ENCODE measurements at regions not wholly inside any gene's neighbourhood (a gene's known extent, or its start where the extent isn't known, plus 50 kb on each side); places are given as distances from the start of the nearest gene placed in this dataset.

DNA sequence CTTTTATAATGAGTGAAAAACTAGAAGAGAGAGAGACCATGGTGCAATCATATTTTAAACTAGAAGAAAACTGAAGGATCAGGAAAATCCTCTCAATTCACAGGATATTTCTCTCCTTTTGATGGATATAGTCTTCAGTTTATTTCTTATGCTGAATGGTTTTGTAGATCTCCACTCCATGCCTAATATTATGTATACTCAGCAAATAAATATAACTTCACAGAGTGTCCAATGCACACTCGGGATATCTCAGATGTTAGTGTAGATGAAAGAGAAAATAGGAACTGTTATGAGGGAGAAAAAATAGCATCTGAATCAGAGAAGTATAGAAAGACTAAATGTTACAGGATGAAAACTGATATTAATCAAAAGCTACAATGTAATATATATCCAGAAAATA lies 1324.5 kb upstream of the PIK3C3 start:
- no peak for DNase-seq
- 88 to 91% methylated on average over 1 of the region's 1 CpG for WGBS, 2 donors
- TF ChIP-seq POLR2AphosphoS5 (IDR thresholded peaks at IDR 0.05) (no peak), EP300 (IDR thresholded peaks at IDR 0.05) (no peak), CTCF (IDR thresholded peaks at IDR 0.05) (no peak), POLR2A (IDR thresholded peaks at IDR 0.05) (no peak)

GRCh38 chr18:40624959-40625358 lies 1330.1 kb upstream of the PIK3C3 start:
- no peak for ATAC-seq (ENCODE audit: low FRiP score in 2 of 2)
- DNase-seq: no peak
- no peak for TF ChIP-seq EP300 (IDR thresholded peaks at IDR 0.05)
- no peak for TF ChIP-seq CTCF (IDR thresholded peaks at IDR 0.05)
- no peak for TF ChIP-seq POLR2A (IDR thresholded peaks at IDR 0.05)
- TF ChIP-seq POLR2AphosphoS5 (IDR thresholded peaks at IDR 0.05): no peak
- Histone ChIP-seq H3K27me3 (no peaks in the 10 kb centered on the region), H3K4me3 (no peak overlapping the region), H3K9me3 (no peaks in the 10 kb centered on the region), H3K4me1 (no peaks in the 10 kb centered on the region), H3K36me3 (no peaks in the 10 kb centered on the region), H3K27ac (no peak overlapping the region)
- 75 to 82% methylated on average over 4 of the region's 4 CpGs for WGBS, 2 donors

More for the DNA sequence above, 1324.5 kb upstream of the PIK3C3 start:
- no peaks in the 10 kb centered on the region for H3K9me3 ChIP-seq
- no peaks in the 10 kb centered on the region for H3K36me3 ChIP-seq
- ATAC-seq (ENCODE audit: low FRiP score in 2 of 2): no peak
- no peaks in the 10 kb centered on the region for H3K4me1 ChIP-seq
- no peaks in the 10 kb centered on the region for H3K27me3 ChIP-seq
- H3K4me3 ChIP-seq: no peak overlapping the region
- H3K27ac ChIP-seq: no peak overlapping the region

DNA sequence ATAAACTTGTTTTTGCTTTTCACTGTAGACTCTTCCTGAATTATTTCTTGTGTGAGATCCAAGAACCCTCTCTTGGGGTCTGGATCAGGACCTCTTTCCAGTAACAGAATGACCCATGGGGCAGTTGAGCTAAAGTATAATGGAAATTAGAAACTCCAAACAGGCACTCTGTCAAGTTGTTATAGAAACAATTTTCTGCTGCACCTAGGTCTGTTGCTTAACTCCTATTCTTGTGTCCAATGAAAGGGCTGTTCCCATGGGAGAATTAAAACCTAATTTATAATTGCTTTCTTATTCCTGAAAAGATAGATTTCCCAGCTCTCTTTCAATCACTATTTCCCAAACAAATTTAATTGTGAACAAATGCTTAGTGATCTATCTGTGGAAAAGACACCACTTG lies 1341.3 kb upstream of the PIK3C3 start:
- Histone ChIP-seq H3K27ac (no peak overlapping the region), H3K9me3 (no peaks in the 10 kb centered on the region), H3K4me1 (no peaks in the 10 kb centered on the region), H3K27me3 (no peaks in the 10 kb centered on the region), H3K4me3 (no peak overlapping the region), H3K36me3 (no peaks in the 10 kb centered on the region)
- DNase-seq (no peak), ATAC-seq (ENCODE audit: low FRiP score in 2 of 2) (no peak)
- TF ChIP-seq CTCF (IDR thresholded peaks at IDR 0.05) (no peak), POLR2AphosphoS5 (IDR thresholded peaks at IDR 0.05) (no peak)

DNA sequence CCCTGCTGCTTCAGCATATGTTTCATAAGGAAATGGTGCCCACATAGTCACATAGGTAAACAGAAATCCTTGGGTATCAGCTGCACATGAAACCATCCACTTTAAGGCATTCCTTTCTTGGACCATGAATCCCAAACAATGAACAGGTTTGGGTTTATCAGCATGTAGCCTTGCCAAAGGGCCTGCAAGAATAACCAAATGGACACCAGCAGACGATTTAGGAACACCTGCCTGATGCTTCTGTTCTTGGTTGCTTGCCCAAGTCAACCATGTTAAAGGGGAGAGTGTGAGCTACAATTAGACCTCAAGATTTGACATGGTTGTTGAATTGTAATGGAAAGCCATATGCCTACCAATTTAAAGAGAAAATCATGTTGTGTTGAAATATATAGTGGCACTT lies 1342.7 kb upstream of the PIK3C3 start:
- H3K27me3 ChIP-seq: no peaks in the 10 kb centered on the region
- H3K4me3 ChIP-seq: no peak overlapping the region
- no peaks in the 10 kb centered on the region for H3K4me1 ChIP-seq
- DNase-seq (no peak), ATAC-seq (ENCODE audit: low FRiP score in 2 of 2) (no peak)
- TF ChIP-seq POLR2A (IDR thresholded peaks at IDR 0.05): no peak
- no peak for TF ChIP-seq POLR2AphosphoS5 (IDR thresholded peaks at IDR 0.05)
- no peak for TF ChIP-seq EP300 (IDR thresholded peaks at IDR 0.05)
- no peak for TF ChIP-seq CTCF (IDR thresholded peaks at IDR 0.05)
- no peak overlapping the region for H3K27ac ChIP-seq
- WGBS, 2 donors: 56 to 92% methylated on average over 1 of the region's 1 CpG
- no peaks in the 10 kb centered on the region for H3K36me3 ChIP-seq
- no peaks in the 10 kb centered on the region for H3K9me3 ChIP-seq

DNA sequence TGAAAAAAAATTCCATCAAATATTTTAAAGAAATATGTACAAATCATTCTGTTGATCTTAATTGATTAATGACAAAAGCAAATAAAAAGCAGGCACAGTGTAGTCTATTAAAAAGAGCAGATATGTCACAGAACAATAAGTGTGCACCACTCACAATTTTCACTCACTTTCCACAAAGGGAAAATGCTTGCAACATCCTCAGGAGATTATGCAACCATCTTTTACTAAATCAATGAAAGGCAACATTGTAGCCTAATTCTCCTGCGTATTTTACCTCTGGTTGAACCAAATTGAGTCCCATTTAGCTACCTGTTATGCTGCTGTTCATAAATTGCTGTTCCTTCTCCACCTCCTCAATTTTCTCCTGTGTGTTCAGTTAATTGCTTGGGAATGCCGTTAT lies 1346.8 kb upstream of the PIK3C3 start:
- ATAC-seq (ENCODE audit: low FRiP score in 2 of 2): no peak
- Histone ChIP-seq H3K4me1 (no peaks in the 10 kb centered on the region), H3K9me3 (no peaks in the 10 kb centered on the region), H3K27ac (no peak overlapping the region), H3K36me3 (no peaks in the 10 kb centered on the region), H3K4me3 (no peak overlapping the region), H3K27me3 (no peaks in the 10 kb centered on the region)
- no peak for TF ChIP-seq POLR2A (IDR thresholded peaks at IDR 0.05)
- no peak for TF ChIP-seq CTCF (IDR thresholded peaks at IDR 0.05)
- no peak for TF ChIP-seq POLR2AphosphoS5 (IDR thresholded peaks at IDR 0.05)
- no peak for TF ChIP-seq EP300 (IDR thresholded peaks at IDR 0.05)
- WGBS, 2 donors: 62 to 65% methylated on average over 2 of the region's 2 CpGs
- no peak for DNase-seq
